Common myeloid progenitor, CD34-positive (primary cell): ENCODE measurements at regions not wholly inside any gene's neighbourhood (a gene's known extent, or its start where the extent isn't known, plus 50 kb on each side); places are given as distances from the start of the nearest gene placed in this dataset.
"Not testable (repeated sequence)": the region's sequence is repeated elsewhere in the genome, so short reads cannot be mapped to it uniquely, and the experiment has no call there.

ENCODE experiments used
- CTCF ChIA-PET: fragments of 350-600 bp; sonication (Branson Sonifier 250); formaldehyde crosslinking; loops from one replicate; lab custom pipeline; 2021; ENCODE audit warnings: antibody characterized with exemption; lab: Charles Lee
- POLR2A ChIA-PET: fragments of 350-600 bp; sonication (Branson Sonifier 250); formaldehyde crosslinking; loops from one replicate; lab custom pipeline; 2021; ENCODE audit warnings: antibody characterized with exemption; lab: Charles Lee
- DNase-seq, 3 donors: peaks; one replicate each; pipeline versions ENCODE4 v3.0.0 to v3.0.0-alpha.2; 2013
- H3K27ac ChIP-seq, 2 experiments: 1 replicate in 1 of 2; 2 replicates in 1 of 2; pipeline ENCODE4 v1.7.0; 2013; ENCODE audit warnings: inconsistent platforms in 2 of 2, low read length in 2 of 2, mild to moderate bottlenecking in 2 of 2, low read depth in 1 of 2, moderate library complexity in 1 of 2; ENCODE audit not compliant: severe bottlenecking in 2 of 2, insufficient read depth in 1 of 2, poor library complexity in 1 of 2
- H3K27me3 ChIP-seq, 5 experiments: replicated peaks in 2 of 5; 1 replicate in 3 of 5; 2 replicates in 2 of 5; pipeline versions ENCODE4 v1.6.1 to v1.7.0; 2013; ENCODE audit warnings: low read length in 4 of 5, mild to moderate bottlenecking in 2 of 5, moderate library complexity in 2 of 5, inconsistent platforms in 1 of 5; ENCODE audit not compliant: insufficient read depth in 5 of 5, control insufficient read depth in 4 of 5
- H3K36me3 ChIP-seq, 4 experiments: 1 replicate in 2 of 4; 2 replicates in 2 of 4; pipeline versions ENCODE4 v1.6.1 to v1.7.0; 2013; ENCODE audit warnings: low read length in 3 of 4, control low read depth in 1 of 4, mild to moderate bottlenecking in 1 of 4; ENCODE audit not compliant: control insufficient read depth in 4 of 4, insufficient read depth in 4 of 4
- H3K4me1 ChIP-seq, 4 experiments: 1 replicate in 3 of 4; 2 replicates in 1 of 4; pipeline versions ENCODE4 v1.6.1 to v1.7.1; 2013; ENCODE audit warnings: low read length in 3 of 4, mild to moderate bottlenecking in 3 of 4, control low read depth in 1 of 4, inconsistent platforms in 1 of 4, moderate library complexity in 1 of 4; ENCODE audit not compliant: control insufficient read depth in 4 of 4, insufficient read depth in 4 of 4; ENCODE audit errors: control extremely low read depth in 1 of 4
- H3K4me3 ChIP-seq, 7 experiments: 1 replicate in 4 of 7; 2 replicates in 3 of 7; pipeline versions ENCODE4 v1.5.1 to v1.7.0; 2013; ENCODE audit warnings: mild to moderate bottlenecking in 7 of 7, low read length in 6 of 7, moderate library complexity in 6 of 7, inconsistent platforms in 2 of 7, low read depth in 2 of 7, control low read depth in 1 of 7; ENCODE audit not compliant: insufficient read depth in 4 of 7, control insufficient read depth in 1 of 7; ENCODE audit errors: extremely low read depth in 1 of 7
- H3K9me3 ChIP-seq, 5 experiments: 1 replicate in 4 of 5; 2 replicates in 1 of 5; pipeline versions ENCODE4 v1.6.1 to v1.7.1; 2013; ENCODE audit warnings: low read length in 4 of 5, mild to moderate bottlenecking in 2 of 5, inconsistent platforms in 1 of 5, low read depth in 1 of 5, moderate library complexity in 1 of 5; ENCODE audit not compliant: control insufficient read depth in 4 of 5, insufficient read depth in 2 of 5; ENCODE audit errors: control extremely low read depth in 1 of 5
- WGBS: methylation state at CpG from one replicate; pipeline ENCODE4 v1.1.5; 2013; ENCODE audit not compliant: insufficient coverage; 5-methylcytosine and 5-hydroxymethylcytosine counted together

GRCh38 chr6:127406722-127407121, 52.5 kb downstream of the KIAA0408 start:
- H3K4me3 ChIP-seq, H3K4me1 ChIP-seq, H3K36me3 ChIP-seq, CTCF ChIA-PET, DNase-seq, POLR2A ChIA-PET, H3K27ac ChIP-seq, H3K9me3 ChIP-seq, H3K27me3 ChIP-seq: not testable (repeated sequence)
- 100% methylated on average over 1 of the region's 5 CpGs for WGBS

DNA sequence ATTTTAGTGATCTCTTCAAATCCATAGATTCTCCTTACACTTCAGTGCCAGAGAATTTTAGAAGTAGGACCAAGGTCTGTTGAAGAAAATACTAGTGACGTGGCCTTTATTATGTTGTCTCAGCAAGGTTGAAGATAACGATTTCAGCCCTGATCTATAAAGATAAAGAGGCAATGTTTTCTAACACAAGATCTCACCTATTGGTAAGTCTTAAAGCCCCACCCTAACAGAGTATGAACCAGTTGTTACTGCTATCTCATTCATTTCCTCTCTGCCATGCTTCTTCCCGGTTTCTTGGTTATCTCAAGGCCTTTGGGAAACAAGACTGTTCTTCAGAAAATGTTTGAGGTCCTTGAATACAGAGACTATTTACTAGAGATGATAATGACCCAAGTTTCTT, 53.1 kb downstream of the KIAA0408 start:
- DNase-seq = no peak
- H3K4me1 ChIP-seq = no peaks in the 10 kb centered on the region
- CTCF ChIA-PET = no interaction called here
- no peaks in the 10 kb centered on the region for H3K9me3 ChIP-seq
- H3K36me3 ChIP-seq = no peaks in the 10 kb centered on the region
- POLR2A ChIA-PET = no interaction called here
- no peak overlapping the region for H3K27ac ChIP-seq
- WGBS = no CpG with 5 or more reads among the region's 3 CpGs
- no peaks in the 10 kb centered on the region for H3K27me3 ChIP-seq
- no peak overlapping the region for H3K4me3 ChIP-seq

DNA sequence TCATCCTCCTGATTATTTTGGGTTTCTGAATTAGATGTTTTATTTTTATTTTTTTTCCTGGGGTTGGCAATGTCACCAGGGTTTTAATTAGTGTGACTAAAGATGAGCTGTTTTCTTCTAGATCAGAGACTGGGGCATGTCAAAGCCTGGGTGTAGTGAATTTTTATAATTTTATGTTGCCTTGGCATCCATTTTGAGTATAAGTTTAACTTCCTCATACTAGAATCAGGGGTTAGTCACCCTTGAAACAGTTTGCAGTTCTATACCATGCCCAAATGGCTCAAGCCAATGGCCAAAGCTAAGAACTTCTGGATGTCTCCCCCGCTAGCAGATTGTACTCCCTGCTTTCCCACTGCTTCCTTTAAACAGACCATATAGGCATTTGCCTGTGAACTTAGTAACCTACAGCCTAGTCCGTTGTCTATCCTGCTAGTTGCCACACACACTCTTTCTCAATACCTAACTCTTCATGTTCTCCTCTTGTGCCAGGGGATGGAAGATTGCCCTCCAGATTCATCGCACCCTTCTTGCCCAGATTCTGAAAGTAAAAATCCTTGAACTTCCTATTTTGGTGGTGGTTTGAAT, 54.5 kb downstream of the KIAA0408 start:
- Histone ChIP-seq H3K36me3 (no peaks in the 10 kb centered on the region), H3K27me3 (no peaks in the 10 kb centered on the region), H3K9me3 (no peaks in the 10 kb centered on the region), H3K27ac (no peak overlapping the region), H3K4me3 (no peak overlapping the region), H3K4me1 (no peaks in the 10 kb centered on the region)
- ChIA-PET CTCF (no interaction called here), POLR2A (no interaction called here)
- no peak for DNase-seq
- 100% methylated on average over 2 of the region's 3 CpGs for WGBS

- H3K4me1 ChIP-seq = no peaks in the 10 kb centered on the region
- H3K27me3 ChIP-seq = no peaks in the 10 kb centered on the region
- DNase-seq = no peak
- POLR2A ChIA-PET = no interaction called here
- CTCF ChIA-PET = no interaction called here
- H3K9me3 ChIP-seq = no peaks in the 10 kb centered on the region
- H3K27ac ChIP-seq = no peak overlapping the region
- H3K36me3 ChIP-seq = no peaks in the 10 kb centered on the region
- no peak overlapping the region for H3K4me3 ChIP-seq
These were observed 55.1 kb downstream of the KIAA0408 start for GRCh38 chr6:127404133-127404532.

DNA sequence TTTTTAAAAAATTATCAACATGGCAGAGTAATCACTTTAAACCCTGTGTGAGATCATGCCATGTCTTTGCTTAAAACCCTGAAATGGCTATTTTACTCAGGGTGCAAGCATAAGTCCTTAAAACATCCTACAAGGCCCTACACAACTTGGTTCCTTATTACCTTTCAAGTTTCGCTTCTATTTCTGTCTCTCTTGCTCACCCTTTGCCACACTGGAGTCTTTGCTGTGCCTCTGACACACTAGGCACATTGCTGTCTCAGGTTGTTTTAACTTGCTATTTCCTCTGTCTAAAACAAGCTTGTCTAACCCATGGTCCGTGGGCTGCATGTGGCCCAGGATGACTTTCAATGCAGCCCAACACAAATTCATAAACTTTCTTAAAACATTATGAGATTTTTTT, 55.6 kb downstream of the KIAA0408 start:
- DNase-seq = no peak
- no peaks in the 10 kb centered on the region for H3K9me3 ChIP-seq
- 100% methylated on average over 2 of the region's 2 CpGs for WGBS
- no peaks in the 10 kb centered on the region for H3K27me3 ChIP-seq
- H3K27ac ChIP-seq = no peak overlapping the region
- POLR2A ChIA-PET = no interaction called here
- CTCF ChIA-PET = interaction anchor here (0.7 kb wide), 1 partner anchor 29 kb away, joined by 3 read pairs; no protein-coding TSS in a partner anchor
- no peaks in the 10 kb centered on the region for H3K4me1 ChIP-seq
- no peaks in the 10 kb centered on the region for H3K36me3 ChIP-seq
- H3K4me3 ChIP-seq = no peak overlapping the region

DNA sequence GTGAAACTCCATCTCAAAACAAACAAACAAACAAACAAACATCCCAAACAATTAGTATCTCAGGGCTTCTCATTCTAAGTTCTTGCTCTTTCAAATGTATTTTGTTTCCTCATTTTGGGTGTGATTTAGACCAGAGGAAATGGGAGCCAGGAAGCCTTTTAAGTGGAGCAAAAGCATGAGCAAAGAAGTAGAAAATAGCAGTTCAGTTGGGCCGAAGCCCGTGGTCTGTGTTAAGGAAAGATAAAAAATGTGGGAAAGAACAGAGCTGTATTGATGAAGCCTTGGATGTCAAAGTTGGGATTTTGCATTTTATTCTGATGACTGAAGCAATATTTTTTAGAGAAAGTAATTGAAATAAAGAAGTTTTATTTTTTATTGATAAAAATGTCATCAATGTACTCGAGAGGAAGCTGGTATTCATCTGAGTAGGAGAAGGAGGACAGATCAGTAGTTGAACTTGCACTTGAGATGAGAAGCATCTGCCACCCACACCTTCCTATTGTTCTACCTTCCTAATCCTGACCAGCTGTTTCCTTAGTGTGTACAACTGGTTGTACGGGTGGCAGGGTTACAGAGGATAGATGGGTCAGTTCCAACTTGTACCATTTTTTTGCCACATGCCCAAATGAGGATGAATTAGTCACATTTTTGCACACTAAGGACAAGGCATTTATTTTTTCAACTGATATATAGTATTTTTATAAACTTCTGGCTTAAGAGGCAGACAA, 56.1 kb downstream of the KIAA0408 start:
- Histone ChIP-seq H3K9me3 (no peaks in the 10 kb centered on the region), H3K36me3 (no peaks in the 10 kb centered on the region), H3K4me3 (no peak overlapping the region), H3K27ac (no peak overlapping the region), H3K27me3 (no peaks in the 10 kb centered on the region), H3K4me1 (no peaks in the 10 kb centered on the region)
- 52% methylated on average over 3 of the region's 4 CpGs for WGBS
- no peak for DNase-seq
- ChIA-PET POLR2A (no interaction called here), CTCF (interaction anchor here (0.7 kb wide), 1 partner anchor 30 kb away, joined by 3 read pairs; no protein-coding TSS in a partner anchor)

DNA sequence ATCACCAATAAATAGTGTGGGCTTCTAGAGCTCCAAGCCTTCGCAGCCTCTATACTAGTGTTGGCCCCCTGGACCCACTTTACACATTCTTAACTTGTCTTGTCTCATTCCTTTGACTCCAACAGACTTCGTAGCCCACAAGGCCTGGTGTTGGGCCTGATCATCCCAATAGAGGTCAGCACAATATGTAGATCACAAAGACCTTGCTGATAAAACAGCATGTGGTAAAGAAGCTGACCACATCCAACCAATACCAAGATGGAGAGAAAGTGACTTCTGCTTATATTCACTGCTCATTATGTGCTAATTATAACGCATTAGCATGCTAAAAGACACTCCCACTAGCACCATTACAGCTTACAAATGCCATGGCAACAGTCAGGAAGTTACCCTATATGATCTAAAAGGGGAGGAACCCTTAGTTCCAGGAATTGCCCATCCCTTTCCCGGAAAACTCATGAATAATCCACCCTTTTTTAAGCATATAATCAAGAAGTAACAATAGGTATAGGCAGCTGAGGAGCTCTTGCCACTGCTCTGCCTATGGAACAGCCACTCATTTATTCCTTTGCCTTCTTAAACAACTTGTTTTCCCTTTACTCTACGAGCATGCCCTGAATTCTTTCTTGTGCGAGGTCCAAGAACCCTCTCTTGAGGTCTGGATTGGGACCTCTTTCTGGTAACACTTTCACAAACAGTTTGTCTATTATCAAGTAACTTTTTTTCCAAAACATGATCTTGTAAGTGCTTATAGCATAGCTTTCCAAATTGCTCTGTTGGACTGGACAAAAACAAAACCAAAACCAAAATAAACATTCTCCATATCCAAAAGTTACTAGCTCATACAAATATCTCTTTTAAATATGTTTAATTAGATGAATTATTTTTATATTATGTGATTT, 54.6 kb upstream of the ECHDC1 start:
- ChIA-PET POLR2A (no interaction called here), CTCF (no interaction called here)
- Histone ChIP-seq H3K36me3 (no peaks in the 10 kb centered on the region), H3K27me3 (no peaks in the 10 kb centered on the region), H3K4me3 (no peak overlapping the region), H3K9me3 (no peaks in the 10 kb centered on the region), H3K27ac (no peak overlapping the region), H3K4me1 (no peaks in the 10 kb centered on the region)
- no peak for DNase-seq
- WGBS = 100% methylated on average over 4 of the region's 6 CpGs
